ENCODE measurements at regions not wholly inside any gene's neighbourhood (a gene's known extent, or its start where the extent isn't known, plus 50 kb on each side); places are given as distances from the start of the nearest gene placed in this dataset.

GRCh38 chr3:89697321-89697916 is 590.0 kb downstream of the EPHA3 start:
- peaks cover 2% of the 10 kb centered on the region; the same call in 1 of the 2 replicates for H3K4me1 ChIP-seq (ENCODE audit: control insufficient read depth, insufficient read depth, low read length)
- H3K4me3 ChIP-seq (ENCODE audit: low read depth, low read length) = no peak overlapping the region
- H3K27ac ChIP-seq (ENCODE audit: extremely low read depth, low read depth, low read length) = no peak overlapping the region
- H3K36me3 ChIP-seq (ENCODE audit: control insufficient read depth in 2 of 2, insufficient read depth in 1 of 2, low read length in 2 of 2) = no peaks in the 10 kb centered on the region
- CTCF ChIA-PET = no interaction called here
- H3K9me3 ChIP-seq (ENCODE audit: control insufficient read depth, insufficient read depth, low read depth, low read length) = no peaks in the 10 kb centered on the region
- TF ChIP-seq ZNF830 (tag by site-specific recombination; IDR thresholded peaks at IDR 0.05; ENCODE audit: low read depth) (no peak), SCRT1 (tag by site-specific recombination; IDR thresholded peaks at IDR 0.05; ENCODE audit: borderline replicate concordance) (no peak), ELK4 (IDR thresholded peaks at IDR 0.05; ENCODE audit: borderline replicate concordance, low read depth, low read length) (no peak), ZNF155 (tag by site-specific recombination; IDR thresholded peaks at IDR 0.05) (no peak), ZBTB21 (tag by site-specific recombination; IDR thresholded peaks at IDR 0.05) (no peak), ZBTB7A (tag by site-specific recombination; IDR thresholded peaks at IDR 0.05; ENCODE audit: low read depth) (no peak), ZNF626 (tag by site-specific recombination; IDR thresholded peaks at IDR 0.05) (no peak), GLI4 (tag by site-specific recombination; IDR thresholded peaks at IDR 0.05) (no peak)
- POLR2A ChIA-PET = no interaction called here

GRCh38 chr3:89698208-89698830 is 590.9 kb downstream of the EPHA3 start:
- Histone ChIP-seq H3K9me3 (ENCODE audit: control insufficient read depth, insufficient read depth, low read depth, low read length) (no peaks in the 10 kb centered on the region), H3K27ac (ENCODE audit: extremely low read depth, low read depth, low read length) (no peak overlapping the region), H3K4me3 (ENCODE audit: low read depth, low read length) (no peak overlapping the region), H3K36me3 (ENCODE audit: control insufficient read depth in 2 of 2, insufficient read depth in 1 of 2, low read length in 2 of 2) (no peaks in the 10 kb centered on the region), H3K4me1 (ENCODE audit: control insufficient read depth, insufficient read depth, low read length) (peaks cover 2% of the 10 kb centered on the region; the same call in 1 of the 2 replicates)
- POLR2A ChIA-PET = no interaction called here
- TF ChIP-seq ZNF48 (tag by site-specific recombination; IDR thresholded peaks at IDR 0.05) = no peak
- TF ChIP-seq CTCF (tag by site-specific recombination; IDR thresholded peaks at IDR 0.05) = no peak
- no peak for TF ChIP-seq ZNF18 (tag by site-specific recombination; IDR thresholded peaks at IDR 0.05)
- TF ChIP-seq ZNF404 (tag by site-specific recombination; IDR thresholded peaks at IDR 0.05) = no peak
- no peak for TF ChIP-seq ZNF366 (tag by site-specific recombination; conservative IDR thresholded peaks at IDR 0.05)
- TF ChIP-seq ZNF416 (tag by site-specific recombination; IDR thresholded peaks at IDR 0.05) = no peak
- TF ChIP-seq ZNF623 (tag by site-specific recombination; IDR thresholded peaks at IDR 0.05) = no peak
- no peak for TF ChIP-seq ZSCAN5A (tag by site-specific recombination; IDR thresholded peaks at IDR 0.05)
- no peak for TF ChIP-seq TCF7L2 (IDR thresholded peaks at IDR 0.05; ENCODE audit: borderline replicate concordance, low read depth, low read length)
- TF ChIP-seq ZNF350 (tag by site-specific recombination; IDR thresholded peaks at IDR 0.05) = no peak
- no peak for TF ChIP-seq ZNF121 (tag by site-specific recombination; IDR thresholded peaks at IDR 0.05)
- no peak for TF ChIP-seq ZNF658 (tag by site-specific recombination; IDR thresholded peaks at IDR 0.05)
- no peak for TF ChIP-seq ZSCAN30 (tag by site-specific recombination; IDR thresholded peaks at IDR 0.05)
- CTCF ChIA-PET = no interaction called here

Measured in HEK293 (cell line).